Right hindlimb (tissue), 1 donor: ENCODE measurements at regions not wholly inside any gene's neighbourhood (a gene's known extent, or its start where the extent isn't known, plus 50 kb on each side); places are given as distances from the start of the nearest gene placed in this dataset.

Experiments
- DNase-seq: peaks from one replicate; pipeline ENCODE4 v3.0.0-alpha.2; 2018

DNA sequence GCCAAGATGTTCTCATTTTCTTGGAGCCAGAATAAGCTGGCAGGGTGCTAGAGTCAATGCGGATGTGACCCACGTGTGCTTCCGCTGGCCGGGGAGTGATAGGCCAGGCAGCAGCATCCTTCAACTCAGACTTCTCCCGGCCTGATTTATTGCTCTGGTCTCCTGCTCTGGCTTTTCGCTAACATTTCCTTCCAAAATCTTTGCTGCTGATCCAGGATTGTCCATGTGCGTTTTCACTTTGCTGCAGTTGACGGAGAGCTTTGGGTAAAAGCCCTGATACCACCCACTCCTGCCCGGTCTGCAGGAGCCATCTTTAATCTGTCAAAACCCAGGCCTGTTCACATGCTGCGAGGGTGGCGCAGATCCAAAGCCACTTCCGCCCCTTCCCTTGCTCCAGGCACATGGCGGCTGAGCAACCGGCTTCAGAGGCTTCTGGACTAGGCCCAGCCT lies 106.8 kb downstream of the CYP26A1 start:
- DNase-seq: peak; percentile 92

DNA sequence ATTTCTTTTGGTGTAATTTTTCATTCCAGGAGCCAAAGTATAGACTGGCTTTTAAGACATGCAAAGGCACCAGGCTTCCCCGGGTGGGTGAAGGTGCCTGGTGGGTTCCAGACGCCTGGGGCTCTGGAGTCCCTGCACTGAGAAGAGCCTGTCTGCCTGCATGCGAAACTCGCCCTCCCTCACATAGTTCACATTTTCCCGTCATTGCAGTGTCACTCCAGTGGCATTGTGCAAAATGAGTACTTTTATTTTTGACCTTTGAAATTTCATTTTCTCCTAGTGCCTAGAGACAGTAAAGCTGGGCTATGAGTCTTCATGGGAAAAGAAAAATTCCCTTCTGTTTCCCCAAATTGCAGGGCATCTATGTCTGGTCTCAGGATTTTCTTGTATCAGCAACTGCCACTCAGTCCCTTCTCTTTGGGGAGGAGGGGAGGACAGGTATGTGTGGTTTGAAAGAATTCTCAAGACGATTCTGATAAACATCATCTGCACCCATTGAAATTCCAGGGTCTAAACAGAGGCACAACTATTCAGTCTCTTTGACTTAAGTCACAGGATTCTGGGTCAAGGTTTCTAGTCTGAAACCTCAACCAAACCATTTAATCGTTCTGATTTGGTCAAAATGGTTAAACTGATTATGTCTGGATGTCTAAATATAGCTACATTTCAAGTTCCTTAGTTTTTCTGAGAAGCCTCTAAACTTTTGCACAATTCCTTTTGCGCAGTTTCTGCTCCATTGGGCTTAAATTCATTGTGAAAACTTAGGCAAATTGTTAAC lies 107.8 kb downstream of the CYP26A1 start:
- DNase-seq: no peak

DNA sequence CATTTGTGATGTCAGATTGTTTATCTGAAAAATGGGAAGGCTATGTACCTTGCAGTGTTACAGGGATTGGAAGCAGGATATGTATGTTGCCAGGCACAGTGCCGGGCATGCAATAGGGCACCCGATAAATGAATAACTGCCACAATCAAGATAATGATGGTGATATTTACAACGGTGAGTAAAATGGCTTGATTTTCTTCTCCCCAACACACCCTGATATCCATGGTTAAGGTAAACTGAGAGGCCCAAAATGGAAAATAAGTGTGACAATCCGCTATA lies 108.3 kb downstream of the CYP26A1 start:
- no peak for DNase-seq

DNA sequence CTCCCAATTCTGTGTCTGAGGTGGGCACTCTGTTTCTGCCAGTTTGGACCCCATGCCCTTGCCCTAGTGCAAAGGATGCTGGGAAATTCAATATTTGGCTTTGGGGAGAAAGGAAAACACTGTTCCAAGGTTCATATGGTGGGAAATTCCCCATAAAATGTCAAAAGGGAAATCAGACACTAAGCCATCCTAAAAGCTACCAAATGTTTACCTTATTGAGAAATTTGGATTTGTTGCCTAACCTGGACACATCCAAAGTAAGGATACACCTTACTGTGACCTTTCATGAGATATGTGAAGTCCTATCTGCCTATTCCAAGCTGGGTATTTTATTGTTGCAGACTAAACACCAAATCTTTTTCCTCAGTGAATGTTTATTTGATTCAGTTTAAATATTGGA lies 109.1 kb downstream of the CYP26A1 start:
- no peak for DNase-seq

DNA sequence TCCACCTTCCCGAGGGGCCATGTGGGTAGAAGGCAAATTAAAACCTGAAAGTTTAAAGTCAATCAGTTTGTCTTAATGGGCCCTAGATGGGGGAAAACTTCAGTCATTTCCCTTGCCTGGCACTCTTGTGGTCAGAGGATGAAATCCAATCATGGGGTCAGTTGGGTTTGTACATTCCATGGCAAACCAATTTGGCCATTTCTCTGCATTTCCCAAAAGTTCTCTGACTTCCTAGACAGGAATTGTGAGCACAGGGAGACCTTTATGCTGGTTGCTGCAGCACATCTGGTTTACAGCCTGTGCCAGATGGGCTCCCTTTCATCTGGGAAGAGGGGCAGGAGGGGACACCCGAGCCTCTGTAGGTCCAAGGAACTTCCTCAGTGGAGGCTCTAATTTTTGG lies 113.0 kb downstream of the CYP26A1 start:
- no peak for DNase-seq

DNA sequence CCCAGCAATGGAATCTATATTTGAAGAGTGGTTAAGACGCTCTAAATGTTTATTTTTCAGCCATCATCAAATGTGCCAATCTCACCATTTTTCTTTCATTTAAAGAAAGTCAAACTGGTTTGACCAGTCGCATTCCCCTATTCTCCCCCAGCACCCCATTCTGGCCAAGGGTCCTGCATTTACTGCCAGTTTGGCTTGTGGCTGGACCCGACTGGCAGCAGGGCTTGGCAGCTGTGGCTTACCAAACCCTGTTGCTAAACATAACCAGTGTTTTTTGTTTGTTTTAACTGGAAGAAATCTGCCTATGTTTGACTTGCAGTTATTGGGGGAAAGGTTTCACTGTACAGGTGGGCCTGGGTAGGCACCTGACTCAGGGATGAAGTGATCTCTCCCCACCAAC lies 116.3 kb downstream of the CYP26A1 start:
- no peak for DNase-seq

DNA sequence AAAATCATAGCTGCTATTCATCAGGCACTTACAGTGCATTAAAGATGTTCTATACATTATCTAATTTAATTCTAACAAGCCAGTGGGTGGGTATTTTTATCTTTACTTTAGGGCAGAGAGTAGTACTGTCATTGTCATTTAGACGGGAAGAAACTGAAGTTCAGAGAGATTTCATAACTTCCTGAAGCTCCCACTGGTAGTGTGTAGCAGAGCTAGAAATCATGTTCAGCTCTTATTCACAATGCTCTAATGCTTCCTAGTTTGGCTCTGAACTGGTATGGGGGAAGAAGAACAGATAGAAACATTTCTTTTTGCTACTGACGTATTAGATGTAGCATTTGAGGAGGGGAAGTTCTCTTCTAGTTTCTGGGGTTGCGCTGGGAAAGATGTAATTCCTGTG lies 116.7 kb downstream of the CYP26A1 start:
- no peak for DNase-seq

DNA sequence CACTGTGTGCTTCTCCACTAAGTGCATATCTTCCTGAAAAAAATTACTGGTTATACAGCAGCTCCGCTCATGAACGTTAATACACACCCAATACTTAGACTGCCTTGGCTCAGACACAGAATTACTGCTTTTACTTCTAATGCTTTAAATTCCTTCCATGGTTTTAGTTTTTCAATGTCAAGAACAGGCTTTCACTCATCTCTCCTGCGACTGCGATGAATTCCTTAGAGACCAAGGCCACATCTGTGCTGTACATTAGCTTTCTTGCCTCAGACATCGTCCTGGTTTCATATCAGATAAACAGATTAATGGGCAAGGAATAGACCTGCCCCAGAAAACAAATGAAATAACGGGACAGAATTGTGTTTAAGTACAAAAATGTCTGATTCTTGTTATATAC lies 120.2 kb downstream of the CYP26A1 start:
- DNase-seq: no peak

DNA sequence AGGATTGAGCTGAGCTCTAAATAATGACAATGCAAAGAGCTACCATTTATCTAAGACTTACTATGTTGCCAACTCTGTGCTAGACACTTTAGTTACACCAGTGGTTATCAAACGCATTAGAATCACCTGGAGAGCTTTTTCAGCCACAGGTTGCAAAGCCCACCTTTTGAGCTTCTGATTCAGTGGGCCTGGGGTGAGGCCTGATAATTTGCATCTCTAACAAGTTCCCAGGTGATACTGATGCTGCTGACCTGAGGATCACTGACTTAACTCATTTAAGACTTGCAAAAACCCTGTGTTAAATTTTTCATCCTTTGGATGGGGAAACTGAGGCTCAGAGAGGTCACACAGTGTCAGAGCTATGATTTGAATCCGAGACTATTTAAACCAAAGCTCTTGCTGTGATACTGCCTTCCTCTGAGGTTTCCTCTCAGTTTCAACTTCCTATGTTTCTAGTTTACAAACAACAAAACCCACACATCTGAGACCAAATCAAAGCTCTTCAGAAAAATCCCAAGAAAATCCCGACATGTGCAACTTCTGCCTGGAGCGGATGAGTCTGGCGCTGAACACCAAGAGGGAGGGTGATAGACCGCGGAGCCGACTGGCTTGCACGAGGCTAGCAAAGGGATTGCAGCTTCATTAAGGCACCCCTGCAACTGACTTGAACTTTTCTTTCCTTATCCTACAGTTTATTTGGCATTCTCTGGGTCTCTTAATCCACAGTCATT lies 124.9 kb downstream of the CYP26A1 start:
- DNase-seq: peak; percentile 72

DNA sequence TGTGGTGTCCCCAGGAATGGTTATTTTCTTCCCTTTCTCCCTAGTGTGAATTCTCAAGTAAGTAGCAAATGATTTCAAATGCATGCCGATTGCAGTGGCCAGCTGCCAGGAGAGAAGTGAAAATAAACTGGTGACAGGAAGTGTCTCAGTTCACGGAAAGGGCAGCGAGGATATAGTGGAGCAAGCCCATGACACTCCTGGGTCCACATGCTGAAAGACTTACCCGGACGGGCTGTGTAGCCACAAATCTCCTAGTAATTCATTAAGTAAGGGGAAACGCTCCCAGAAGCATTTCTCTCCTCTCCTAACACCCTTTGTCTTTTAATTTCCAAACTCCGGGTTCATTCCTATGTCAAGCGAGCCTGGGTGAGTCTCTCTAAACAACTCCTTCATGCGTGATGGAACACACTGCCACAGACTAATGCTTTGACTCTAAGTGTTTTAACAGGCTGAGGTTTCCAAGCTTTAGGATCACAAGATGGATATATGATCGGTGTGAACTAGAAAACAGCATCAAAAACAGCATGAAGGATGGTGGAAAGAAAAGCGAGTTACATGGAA lies 125.6 kb downstream of the CYP26A1 start:
- DNase-seq: peak; percentile 87

DNA sequence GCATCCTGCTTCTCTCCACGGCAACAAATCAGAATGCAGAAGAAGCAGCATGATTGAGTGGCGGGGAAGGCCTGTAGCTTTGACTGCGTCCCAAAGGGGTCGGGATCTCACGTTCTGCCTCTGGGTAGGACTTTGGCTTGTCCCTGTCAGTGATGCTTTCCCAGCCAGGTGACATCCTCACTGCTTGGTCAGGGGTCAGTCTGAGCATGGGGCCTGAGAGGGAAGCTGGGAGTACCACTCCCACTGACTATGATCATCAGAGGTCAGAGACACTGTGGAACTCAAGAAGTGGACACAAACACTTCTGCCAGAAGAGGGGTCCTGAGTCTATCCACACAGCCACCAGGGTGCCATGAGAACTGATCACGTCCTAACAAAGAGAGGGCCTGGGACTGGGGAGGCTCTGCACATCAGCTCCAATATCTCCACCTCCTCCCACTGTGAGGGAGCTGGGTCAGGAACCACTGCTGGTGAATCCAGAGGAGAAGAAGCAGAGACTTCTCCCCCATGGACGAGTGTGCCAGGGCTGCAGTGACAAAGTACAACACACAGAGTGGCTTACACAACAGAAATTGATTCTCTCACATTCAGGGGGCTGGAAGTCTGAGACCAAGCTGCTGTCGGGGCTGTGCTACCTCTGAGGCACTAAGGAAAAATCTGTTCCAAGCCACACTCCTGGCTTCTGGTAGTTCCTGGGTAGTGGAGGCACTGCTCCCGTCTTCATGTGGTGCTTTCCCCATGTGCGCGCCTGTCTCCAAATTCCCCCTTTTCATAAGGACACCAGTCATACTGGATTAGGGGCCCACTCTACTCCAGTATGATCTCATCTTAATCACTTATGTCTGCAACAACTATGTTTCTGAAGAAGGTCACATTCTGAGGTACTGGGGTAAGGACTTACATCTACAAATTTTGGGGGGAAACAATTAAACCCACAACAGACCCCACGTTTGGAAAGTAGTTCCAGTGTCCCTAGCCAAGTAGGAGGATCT lies 131.1 kb downstream of the CYP26A1 start:
- DNase-seq: no peak

DNA sequence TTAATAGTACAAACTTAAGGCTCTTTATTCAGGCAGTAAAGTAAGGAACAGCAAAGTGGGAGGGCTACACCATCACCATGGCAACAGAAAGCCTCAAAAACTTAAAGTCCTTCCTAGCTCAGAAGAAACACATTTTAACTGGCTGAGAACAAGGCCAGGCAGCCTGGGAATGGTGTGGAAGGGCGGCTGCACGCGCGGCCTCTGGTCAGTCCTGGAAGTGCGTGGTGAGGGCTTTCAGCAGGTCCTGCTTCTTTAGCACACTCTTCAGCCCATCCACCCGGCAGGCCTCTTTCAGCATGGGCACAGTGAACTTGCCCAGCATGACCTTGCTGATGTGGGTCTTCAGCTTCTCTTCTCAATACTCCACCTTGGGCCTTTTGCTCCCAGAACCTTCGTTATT lies 133.0 kb downstream of the CYP26A1 start:
- DNase-seq: no peak

DNA sequence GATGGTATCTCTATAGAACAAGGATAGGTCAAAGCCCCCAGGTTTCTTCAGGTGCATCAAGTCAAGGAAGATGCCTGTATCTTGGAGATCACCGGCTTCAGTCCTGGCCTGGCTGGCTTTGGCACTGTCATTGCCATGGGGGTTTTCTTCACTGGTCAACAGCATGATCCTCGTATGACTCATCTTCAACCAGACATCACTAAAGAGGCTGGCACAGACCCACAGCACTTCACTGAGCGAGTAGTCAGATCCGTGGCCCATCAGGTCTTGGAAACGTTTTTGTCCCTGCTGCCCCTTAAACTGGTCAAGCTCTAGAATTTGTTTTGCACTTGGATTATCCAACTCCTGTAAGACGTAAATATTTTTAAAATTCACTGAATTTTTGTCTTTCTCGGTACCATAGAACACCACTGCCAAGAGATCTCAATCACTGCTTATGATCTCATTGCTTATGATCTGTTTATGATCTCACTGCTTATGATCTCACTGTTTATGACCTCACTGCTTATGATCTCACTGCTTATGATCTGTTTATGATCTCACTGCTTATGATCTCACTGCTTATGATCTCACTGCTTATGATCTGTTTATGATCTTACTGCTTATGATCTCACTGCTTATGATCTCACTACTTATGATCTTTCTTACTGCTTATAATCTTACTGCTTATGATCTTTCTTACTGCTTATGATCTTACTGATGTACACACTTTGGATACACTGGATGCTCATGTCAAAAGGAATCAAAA lies 135.2 kb downstream of the CYP26A1 start:
- DNase-seq: no peak

DNA sequence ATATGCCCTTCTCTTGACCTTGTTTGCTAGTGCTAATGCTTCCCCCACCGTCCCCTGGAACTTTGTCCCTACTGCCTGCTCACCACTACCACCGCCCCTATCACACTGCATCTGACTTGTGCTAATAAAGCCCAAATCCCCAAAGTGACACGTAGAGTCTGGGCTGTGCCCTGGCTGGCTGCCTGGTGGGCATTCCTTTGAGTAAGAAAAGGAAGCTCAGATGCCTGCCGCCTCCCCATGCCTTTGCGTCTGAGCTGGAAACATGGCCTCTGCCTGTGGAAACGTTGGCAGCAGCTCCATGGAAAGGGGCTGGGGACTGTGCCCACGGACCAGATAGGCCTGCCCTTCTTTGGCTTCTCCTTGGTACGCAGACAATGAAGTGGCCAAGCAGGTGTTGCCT lies 138.3 kb downstream of the CYP26A1 start:
- DNase-seq: peak; percentile 71

DNA sequence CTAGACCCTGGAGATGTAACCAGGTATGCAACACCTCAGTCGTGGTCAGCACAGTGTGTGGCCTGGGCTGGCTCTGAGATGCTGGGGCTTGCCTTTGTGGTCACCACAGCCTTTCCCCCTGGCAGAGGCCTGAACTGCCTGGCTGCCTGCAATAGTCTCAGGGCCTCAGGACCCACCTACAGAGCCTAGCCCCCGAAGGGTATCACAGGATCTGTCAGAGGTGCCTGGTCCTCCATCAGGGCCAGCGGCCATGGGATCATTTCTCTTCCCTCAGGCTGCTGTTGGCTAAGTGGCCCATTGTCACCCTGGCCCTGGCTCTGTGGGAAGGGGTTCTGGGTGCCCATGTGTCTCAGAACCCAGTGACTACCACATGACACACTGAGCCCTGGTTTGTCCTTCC lies 141.6 kb downstream of the CYP26A1 start:
- DNase-seq: no peak

DNA sequence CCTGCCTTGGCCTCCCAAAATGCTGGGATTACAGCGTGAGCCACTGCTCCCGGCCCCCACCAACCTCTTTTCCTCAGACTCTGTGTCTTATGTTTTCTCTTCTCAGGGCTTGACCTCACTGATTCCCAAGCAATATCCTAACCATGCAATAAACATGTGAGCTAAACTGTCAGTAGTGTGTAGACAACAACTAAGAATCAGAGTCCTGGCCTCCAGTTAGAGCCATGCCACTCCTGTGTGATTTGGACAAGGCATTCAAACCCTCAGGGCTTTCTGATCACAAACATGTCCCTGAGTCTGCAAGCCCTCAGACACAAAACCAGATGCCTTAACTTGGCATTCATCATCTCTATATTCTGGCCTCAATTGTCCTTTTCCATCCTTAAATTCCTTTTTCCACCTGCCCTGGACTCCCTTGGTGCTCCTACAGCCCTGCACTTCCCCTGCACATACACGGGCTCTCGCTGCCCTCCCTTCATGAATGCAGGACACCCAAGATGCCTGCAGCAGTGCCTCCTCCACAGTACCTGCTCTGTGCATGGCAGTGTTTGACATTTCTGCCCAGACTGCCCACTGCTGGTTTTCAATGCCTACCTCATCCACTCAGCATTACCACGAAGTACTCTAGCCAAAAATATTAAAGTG lies 142.8 kb downstream of the CYP26A1 start:
- DNase-seq: peak; percentile 12

DNA sequence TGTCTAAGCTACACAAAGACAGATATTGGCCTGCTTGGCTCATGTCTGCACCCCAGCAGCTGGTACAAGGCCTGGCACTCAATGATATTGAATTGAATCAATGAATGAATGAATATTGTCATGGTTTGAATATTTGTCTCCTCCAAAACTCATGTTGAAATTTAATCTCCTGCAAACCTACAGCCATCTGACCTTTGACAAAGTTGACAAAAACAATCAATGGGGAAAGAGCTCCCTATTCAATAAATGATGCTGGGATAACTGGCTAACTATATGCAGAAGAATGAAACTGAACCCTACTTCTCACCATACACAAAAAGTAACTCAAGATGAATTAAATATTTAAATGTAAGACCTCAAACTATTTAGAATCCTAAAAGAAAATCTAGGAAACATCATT lies 144.7 kb downstream of the CYP26A1 start:
- no peak for DNase-seq

DNA sequence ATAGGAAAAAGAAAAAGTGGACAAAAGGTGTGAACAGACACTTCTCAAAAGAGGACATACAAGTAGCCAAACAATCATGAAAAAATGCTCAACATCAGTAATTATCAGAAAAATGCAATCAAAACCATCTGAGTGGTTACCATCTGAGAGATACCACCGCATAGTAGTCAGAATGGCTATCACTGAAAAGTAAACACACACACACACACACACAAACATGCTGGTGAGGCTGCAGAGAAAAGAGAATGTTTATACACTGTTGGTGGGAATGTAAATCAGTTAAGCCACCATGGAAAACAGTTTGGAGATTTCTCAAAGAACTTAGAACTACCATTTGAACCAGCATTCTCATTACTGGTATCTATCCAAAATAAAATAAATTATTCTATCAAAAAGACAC lies 145.7 kb downstream of the CYP26A1 start:
- no peak for DNase-seq

DNA sequence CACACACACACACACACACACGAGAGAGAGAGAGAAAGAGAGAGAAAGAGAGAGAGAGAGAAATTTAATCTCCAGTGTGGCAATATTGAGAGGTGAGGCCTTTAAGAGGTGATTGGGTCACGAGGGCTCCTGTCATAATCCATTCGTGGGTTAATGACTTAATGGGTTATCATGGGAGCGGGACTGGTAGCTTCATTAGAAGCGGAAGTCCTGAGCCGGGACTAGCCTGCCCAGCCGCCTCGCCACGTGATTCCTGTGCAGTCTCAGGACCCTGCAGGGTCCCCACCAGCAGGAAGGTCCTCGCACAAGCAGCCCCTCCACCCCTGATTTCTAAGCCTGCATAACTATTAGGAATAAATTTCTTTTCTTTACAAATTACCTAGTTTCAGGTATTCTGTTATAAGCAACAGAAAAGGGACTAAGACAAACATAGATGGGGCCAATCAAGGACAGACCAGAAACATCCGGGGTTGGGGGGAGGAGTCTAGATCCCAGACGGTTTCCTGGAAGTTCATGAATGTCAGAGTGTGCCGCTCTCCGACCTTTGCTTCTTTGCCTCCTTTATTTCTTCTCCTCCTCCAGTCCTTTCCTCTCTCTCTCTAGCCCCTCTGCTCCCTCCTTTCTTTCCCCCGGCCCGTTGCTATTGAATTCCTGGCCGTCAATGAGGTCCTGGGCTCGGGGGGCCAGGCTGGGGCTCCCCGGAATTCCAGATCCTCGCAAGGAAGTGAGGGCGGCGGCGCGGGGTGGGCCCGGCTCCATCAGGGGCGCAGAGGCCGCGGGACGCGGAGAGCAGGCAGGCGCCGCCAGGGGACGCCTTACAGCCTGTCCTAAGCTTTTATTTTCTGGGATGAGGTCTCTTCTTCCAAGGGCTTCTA lies 146.8 kb downstream of the CYP26A1 start:
- no peak for DNase-seq

DNA sequence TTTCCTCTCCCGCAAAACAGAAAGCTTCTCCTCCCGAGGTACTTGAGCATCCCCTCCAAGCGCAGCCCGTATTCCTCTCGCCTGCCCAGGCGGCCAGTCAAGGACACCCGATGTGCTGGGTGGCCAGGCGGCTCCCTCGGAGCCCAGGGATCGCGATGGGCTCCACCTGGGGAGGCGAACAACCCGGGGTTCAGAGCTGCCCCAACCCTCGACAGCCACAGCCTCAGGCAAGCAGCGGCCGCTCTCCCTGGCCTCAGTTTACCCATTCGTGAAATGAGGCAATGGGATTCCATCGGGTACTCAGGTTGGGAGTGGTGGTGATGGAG lies 147.4 kb downstream of the CYP26A1 start:
- no peak for DNase-seq

DNA sequence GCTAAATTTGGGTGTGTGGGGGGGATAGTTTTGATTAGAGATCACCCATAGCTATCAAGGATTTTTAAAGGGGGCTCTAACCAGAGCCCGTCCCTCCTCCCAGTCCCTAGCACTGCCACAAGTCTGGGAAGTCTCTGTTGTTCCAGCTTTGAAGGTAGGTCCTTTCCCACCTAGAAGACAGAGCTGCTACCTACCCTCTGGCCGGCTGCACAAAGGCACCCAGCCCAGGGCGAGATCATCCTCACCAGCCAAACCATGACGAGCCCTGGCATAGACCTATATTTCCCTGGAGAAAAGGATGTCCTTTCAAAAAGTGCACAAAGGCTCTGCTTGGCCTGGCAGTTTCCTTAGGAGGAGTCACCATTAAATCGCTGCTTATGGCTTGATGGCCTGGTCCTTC lies 147.8 kb downstream of the CYP26A1 start:
- DNase-seq: no peak
